ENCODE measurements at regions not wholly inside any gene's neighbourhood (a gene's known extent, or its start where the extent isn't known, plus 50 kb on each side); places are given as distances from the start of the nearest gene placed in this dataset.

GRCh38 chr11:131193031-131193501 lies 177.3 kb upstream of the NTM start:
- Mint-ChIP-seq H3K9me3 (no peaks in the 10 kb centered on the region), H3K27ac (ENCODE audit: unreplicated experiment) (peak overlapping the region; percentile 70), H3K36me3 (ENCODE audit: low read depth) (no peaks in the 10 kb centered on the region), H3K4me3 (no peak overlapping the region), H3K27me3 (ENCODE audit: low read depth) (no peaks in the 10 kb centered on the region), H3K4me1 (peaks cover 17% of the 10 kb centered on the region)
- DNase-seq (ENCODE audit: low read depth, low spot score), result no peak
- TF ChIP-seq CTCF (conservative IDR thresholded peaks at IDR 0.05), result no peak

- H3K4me1 Mint-ChIP-seq, result peaks cover 17% of the 10 kb centered on the region
- H3K27me3 Mint-ChIP-seq (ENCODE audit: low read depth), result no peaks in the 10 kb centered on the region
- H3K27ac Mint-ChIP-seq (ENCODE audit: unreplicated experiment), result no peak overlapping the region
- H3K9me3 Mint-ChIP-seq, result no peaks in the 10 kb centered on the region
- H3K36me3 Mint-ChIP-seq (ENCODE audit: low read depth), result no peaks in the 10 kb centered on the region
- TF ChIP-seq CTCF (conservative IDR thresholded peaks at IDR 0.05), result no peak
- no peak for DNase-seq (ENCODE audit: low read depth, low spot score)
- H3K4me3 Mint-ChIP-seq, result no peak overlapping the region
Measured at GRCh38 chr11:131194726-131195125, 175.7 kb upstream of the NTM start.

GRCh38 chr11:131195661-131196517 lies 174.5 kb upstream of the NTM start:
- Mint-ChIP-seq H3K4me1 (peaks cover 17% of the 10 kb centered on the region), H3K27ac (ENCODE audit: unreplicated experiment) (no peak overlapping the region), H3K36me3 (ENCODE audit: low read depth) (no peaks in the 10 kb centered on the region), H3K9me3 (no peaks in the 10 kb centered on the region), H3K4me3 (no peak overlapping the region), H3K27me3 (ENCODE audit: low read depth) (no peaks in the 10 kb centered on the region)
- no peak for TF ChIP-seq CTCF (conservative IDR thresholded peaks at IDR 0.05)
- DNase-seq (ENCODE audit: low read depth, low spot score), result no peak

- Mint-ChIP-seq H3K9me3 (no peaks in the 10 kb centered on the region), H3K27me3 (ENCODE audit: low read depth) (no peaks in the 10 kb centered on the region), H3K4me1 (peaks cover 4% of the 10 kb centered on the region), H3K4me3 (no peak overlapping the region), H3K36me3 (ENCODE audit: low read depth) (no peaks in the 10 kb centered on the region), H3K27ac (ENCODE audit: unreplicated experiment) (no peak overlapping the region)
- TF ChIP-seq CTCF (conservative IDR thresholded peaks at IDR 0.05), result no peak
- DNase-seq (ENCODE audit: low read depth, low spot score), result no peak
Measured at GRCh38 chr11:131198161-131199014, 172.0 kb upstream of the NTM start.

- no peaks in the 10 kb centered on the region for H3K36me3 Mint-ChIP-seq (ENCODE audit: low read depth)
Measured at GRCh38 chr11:131199015-131199280, 171.5 kb upstream of the NTM start.

More at GRCh38 chr11:131199015-131199280, 171.5 kb upstream of the NTM start:
- Mint-ChIP-seq H3K9me3 (no peaks in the 10 kb centered on the region), H3K4me3 (no peak overlapping the region), H3K4me1 (no peaks in the 10 kb centered on the region), H3K27ac (ENCODE audit: unreplicated experiment) (no peak overlapping the region), H3K27me3 (ENCODE audit: low read depth) (no peaks in the 10 kb centered on the region)
- no peak for TF ChIP-seq CTCF (conservative IDR thresholded peaks at IDR 0.05)
- no peak for DNase-seq (ENCODE audit: low read depth, low spot score)

All from neural crest cell (in vitro differentiated cells).